ENCODE measurements at regions not wholly inside any gene's neighbourhood (a gene's known extent, or its start where the extent isn't known, plus 50 kb on each side); places are given as distances from the start of the nearest gene placed in this dataset.

DNA sequence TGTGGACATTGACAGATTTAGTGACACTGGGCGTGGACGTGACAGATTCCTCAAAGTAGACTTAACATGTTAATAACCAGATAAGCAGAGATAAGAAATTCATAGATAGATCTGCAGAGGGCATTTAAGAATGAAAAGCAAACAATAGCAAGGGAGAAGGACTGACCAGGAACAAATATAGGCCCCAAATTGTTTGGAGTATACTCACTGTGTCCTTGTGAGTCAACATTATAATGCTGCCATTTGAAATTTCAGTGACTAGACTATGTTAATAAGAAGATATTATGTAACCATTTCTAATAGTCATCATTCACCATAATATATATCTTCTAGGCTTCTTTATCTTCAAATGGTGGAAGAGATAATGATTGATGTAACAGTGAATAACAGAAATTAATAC is 78.1 kb upstream of the SLC38A11 start:
- no peak for DNase-seq (ENCODE audit: low spot score)

DNA sequence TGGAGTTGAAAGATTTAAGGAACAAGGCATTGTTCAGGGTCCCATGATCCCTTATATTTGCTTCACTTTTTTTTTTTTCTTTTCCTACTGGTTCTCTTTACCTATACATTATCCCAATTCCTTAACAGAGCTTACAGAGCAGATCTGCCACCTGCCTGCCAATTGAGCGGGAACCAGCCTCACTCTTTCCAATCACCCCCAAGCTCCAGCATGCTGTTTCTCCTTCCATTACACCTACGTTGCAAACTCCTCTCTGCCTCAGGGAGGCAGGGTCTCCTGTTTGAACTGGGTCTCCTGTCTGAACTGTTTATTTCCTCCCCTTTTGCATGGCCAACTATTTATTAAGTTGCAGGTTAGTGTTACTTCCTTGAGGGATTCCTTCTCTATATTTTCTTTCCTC is 77.2 kb upstream of the SLC38A11 start:
- DNase-seq (ENCODE audit: low spot score) = no peak

DNA sequence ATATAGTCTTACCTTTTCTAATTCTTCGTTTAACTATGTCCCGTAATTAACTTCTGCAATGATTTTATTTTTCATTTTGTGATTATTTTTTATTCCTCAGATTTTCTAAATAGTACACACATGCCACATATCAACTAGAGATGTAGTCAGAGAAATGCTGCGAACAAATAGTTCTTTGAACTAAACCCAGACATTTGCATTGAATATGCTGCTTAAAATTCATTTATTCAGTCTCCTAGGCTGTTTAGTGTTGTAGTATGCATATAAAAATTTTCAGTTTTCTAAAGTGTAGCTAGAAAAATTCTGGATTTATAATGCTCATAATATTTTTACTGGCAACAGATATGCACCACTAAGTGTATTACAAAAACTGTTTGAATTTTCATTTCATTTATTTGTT is 68.9 kb upstream of the SLC38A11 start:
- DNase-seq (ENCODE audit: low spot score) = no peak

DNA sequence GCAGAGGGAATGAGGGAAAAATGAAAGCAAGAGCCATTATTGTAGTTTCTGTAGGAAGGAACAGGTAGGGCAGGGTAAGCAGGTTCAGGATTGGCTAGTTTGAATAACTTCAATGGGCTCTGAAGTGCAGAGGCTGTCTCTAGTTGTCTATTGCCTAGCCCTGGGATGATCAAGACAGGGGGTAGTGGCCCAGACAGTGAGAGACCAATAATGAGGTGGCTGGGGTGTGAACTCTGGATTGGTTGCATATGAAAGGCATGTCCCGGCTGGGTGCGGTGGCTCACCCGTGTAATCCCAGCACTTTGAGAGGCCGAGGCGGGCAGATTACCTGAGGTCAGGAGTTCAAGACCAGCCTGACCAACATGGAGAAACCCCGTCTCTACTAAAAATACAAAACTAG is 67.5 kb upstream of the SLC38A11 start:
- DNase-seq (ENCODE audit: low spot score) = no peak

DNA sequence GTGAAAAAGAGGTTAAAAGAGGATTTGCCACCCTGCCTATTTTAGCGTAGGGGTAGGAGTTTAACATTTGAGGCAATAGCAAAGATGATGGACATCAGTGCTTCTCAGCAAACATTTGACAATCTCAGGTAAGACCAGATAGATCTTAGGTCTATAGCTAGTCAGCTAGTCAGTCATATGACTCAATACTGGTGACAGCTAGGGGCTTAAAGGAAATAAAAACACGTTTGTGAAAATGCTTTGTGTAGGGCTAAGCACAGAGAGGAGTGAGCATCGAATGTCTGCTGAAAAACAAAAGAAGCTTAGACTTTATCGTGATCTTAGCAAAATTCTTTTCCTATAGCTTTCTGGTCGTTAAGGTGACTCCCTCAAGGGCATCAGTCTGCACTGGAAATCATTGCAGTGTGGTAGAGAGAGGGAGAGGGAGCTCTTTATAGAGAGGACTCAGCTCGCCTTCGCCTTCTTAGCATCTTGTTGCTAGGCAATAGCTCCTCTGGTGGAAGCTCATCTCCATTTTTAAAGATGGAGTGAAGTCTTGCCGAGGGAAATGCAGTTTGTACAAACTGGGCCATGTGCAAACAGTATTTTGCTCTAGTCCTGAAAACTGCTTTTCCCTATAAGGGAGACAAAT is 62.8 kb upstream of the SLC38A11 start:
- no peak for DNase-seq (ENCODE audit: low spot score)

DNA sequence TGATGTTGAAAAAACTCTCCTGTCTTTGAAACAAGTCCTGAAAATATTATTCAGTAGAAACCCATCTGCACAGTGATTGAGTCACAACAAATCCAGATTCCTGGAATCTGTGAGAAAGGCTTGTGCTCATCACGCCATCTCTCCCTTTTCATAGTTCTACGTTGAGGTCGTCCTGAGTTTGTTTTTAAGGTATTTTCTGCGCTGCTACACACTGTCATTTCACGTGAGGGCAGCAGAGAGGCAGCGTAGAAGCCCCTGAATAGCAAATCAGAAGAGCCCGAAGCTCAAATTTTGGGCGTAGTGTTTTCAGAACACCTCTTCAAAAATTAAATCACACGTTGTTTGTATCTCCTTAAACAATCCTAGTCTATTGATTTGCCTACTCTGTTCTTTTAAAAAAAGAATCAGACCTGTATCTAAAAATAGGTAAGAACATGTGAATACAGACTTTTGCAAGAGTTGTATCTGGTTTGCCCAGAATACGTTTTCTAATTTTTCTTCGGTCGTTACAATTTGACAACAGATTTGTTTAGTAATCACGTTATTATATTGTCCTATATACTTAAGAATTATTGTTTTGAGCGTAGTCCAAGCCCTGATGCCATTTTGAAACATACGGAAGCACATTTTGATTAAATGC is 61.6 kb upstream of the SLC38A11 start:
- DNase-seq (ENCODE audit: low spot score) = no peak

DNA sequence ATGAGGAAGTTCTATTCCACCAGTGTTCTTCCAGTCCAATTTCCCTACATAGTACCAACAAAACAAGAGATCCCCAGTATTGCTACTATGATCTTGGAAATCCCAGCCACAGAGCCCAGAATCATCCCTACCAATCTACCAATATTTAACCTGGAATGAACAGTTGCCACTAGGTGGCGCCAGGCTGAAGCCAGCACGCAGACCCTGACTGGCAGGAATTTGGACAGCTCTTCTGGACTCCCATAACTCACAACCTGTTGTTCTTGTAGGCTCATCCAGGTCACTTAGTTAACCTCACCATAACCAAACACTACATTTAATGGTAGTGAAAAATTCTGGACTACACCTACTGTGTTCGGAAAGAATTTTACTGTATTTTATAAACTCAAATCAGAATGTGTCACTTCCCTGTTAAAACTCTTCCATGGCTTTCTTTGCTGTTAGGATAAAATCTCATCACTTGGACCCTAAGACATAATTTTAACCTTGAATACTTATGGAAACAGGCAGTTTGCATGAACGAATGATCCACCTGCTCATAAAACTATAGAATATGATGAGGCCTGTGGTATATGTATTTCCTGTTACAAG is 59.8 kb upstream of the SLC38A11 start:
- peak; percentile 57 for DNase-seq (ENCODE audit: low spot score)

DNA sequence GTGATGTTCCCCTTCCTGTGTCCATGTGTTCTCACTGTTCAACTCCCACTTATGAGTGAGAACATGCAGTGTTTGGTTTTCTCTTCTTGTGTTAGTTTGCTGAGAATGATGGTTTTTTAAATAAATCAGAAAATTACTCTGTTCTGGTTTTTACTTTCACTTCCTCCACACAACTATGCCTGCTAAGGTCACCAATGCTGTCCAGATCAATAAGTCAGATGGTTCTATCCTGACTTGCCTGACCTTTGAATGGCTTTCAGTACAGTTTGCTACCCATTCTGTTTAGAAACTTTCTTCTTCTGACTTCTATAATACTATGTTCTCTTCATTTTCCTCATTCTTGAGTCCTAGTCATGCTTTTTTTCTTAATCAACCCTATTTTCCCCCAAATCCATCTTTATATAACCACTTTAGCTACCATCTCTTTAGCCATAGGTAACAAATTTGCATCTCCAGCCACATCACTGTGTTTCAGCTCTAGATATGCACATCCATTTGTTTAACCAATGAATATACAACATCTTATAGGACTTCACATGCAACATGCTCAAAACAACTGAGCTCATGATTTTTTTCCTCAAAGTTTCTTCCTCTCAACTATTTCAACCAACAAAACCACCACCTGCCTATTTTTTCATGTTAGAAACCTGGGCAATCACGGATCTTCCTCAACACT is 58.8 kb upstream of the SLC38A11 start:
- no peak for DNase-seq (ENCODE audit: low spot score)

DNA sequence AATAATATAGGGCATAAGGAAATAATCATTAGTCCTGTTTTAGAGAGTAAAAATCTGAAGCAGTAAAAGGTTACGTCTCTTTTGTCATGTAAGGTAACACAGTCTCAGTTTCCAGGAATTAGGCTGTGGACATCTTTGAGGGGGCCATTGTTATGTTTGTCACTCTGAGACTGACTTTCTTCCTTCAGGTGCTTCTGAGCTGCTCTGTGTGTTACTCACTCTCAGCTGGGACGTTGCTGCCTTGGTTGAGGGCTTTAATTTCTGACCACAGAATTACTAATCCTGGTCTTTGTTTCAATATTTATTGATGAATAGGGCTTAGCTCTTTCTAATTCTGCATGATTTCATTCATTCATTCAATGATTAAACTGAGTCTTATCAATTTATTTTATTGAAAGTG is 55.9 kb upstream of the SLC38A11 start:
- DNase-seq (ENCODE audit: low spot score) = no peak

DNA sequence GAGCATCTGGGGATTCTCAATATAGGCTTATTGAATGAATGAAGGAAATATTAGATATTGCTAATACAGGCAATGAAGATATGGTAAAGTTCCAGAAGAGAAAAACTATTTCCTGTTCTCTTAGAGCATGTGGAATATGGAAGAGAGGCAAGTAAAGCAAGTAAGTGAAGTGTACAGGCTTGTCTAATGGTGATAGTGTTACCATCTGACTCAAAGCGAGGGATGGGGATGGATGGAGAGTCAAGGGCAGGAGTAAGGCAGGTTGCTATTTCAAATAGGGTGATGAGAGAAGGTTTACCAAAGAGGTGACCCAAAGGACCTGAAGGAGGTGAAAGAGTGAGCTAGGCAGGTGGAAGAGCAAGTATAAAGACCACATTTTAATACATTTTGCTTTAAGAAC is 55.2 kb upstream of the SLC38A11 start:
- no peak for DNase-seq (ENCODE audit: low spot score)

DNA sequence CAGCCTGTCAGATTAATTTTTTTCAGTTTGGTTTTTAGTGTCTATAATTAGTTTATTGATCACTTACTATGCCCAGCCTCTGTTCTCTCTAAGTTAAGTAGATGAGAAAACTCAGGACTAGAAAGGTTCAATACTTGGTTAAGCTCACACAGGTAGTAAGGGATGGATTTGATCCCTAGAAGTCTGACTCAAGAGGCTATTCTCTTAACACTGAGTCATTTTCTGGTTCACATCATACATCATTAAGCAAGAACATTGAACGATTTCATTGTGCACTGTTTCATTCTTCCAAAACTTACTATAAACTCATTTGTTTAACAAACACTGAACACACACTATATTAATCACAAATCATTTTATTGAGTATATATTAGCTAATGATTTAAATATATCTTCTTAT is 54.1 kb upstream of the SLC38A11 start:
- no peak for DNase-seq (ENCODE audit: low spot score)

DNA sequence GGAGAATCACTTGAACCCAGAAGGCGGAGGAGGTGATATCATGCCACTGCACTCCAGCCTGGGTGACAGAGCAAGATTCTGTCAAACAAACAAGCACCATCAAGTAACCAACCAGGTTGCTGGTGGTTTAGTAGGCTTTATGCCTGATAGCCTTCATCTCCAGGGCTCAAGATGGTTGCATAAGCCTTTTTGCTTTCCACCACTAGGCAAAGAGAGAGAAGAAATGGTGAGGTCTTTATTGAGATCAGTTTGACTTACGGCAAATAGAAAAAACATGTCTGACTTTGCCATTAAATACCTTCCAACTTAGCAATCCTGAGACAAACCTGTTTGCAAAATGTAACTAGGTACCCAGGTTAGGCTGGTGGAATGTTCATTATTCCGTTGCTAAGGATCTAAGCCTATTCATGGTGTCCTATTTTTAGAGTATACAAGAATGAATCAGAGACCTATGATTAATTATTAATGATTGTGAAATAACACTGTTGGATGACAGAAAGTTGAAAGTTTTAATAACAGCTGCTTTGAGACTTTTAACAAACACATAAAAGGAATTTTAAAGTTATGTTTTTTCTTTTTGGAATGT is 53.5 kb upstream of the SLC38A11 start:
- DNase-seq (ENCODE audit: low spot score) = no peak

DNA sequence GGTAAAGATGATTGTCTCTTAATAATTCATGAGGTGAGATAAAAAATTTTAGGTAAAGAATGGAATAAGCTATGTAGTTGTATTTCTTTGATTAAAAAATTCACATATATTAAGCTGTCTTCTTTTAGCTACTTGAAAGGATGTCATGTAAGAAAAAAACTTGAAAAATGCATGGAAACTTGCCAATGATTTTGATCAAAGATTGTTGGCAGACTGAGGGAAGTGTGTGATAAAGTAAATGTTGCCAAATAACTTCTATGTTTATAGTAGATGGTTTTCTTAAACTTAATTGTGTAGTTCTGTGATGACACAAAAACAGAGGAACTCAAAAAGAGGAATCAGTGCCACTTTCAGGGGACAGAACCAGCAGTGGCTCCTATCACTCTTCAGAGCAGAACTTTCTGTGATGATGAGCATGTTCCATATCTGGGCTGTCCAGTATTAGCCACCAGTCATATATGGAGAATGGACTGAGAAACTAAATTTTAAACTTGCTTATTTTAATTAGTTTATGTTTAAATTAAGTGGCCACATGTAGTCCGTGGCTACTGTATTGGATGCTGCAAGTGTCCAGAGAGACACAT is 51.9 kb upstream of the SLC38A11 start:
- DNase-seq (ENCODE audit: low spot score) = no peak
